Epithelial cell of esophagus (primary cell): ENCODE measurements at regions not wholly inside any gene's neighbourhood (a gene's known extent, or its start where the extent isn't known, plus 50 kb on each side); places are given as distances from the start of the nearest gene placed in this dataset.

Experiments
- DNase-seq: peaks from one replicate; pipeline ENCODE4 v3.0.0; 2010; ENCODE audit warnings: low read depth
- H3K4me3 ChIP-seq: 2 replicates; pipeline ENCODE4 v1.5.1; 2011; ENCODE audit warnings: mild to moderate bottlenecking, low read length, control low read depth
- TF ChIP-seq, protein P1 (sequence below): IDR thresholded peaks from 2 replicates; pipeline ENCODE4 v1.5.1; 2011; ENCODE audit warnings: low read depth, mild to moderate bottlenecking, low read length, control low read depth, inconsistent platforms; ENCODE audit not compliant: insufficient read depth; ENCODE audit errors: missing control alignments

DNA sequence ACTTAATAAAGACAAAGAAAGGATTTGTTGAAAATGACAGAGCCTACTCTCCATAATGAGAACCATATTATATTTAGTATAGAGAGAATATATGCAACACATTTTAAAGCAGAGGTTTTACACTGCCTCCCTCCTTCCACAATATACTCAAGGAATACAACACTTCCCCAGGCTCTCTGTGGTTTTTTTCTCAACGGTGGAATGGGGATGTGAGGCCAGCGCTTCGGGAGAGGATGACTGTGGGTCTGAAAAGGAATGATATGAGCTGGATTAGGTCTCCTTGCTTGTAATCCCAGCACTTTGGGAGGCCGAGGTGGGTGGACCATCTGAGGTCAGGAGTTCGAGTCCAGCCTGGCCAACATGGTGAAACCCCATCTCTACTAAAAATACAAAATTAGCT, 348.7 kb upstream of the KLF3 start:
- no peak overlapping the region for H3K4me3 ChIP-seq
- TF ChIP-seq, protein P1, sequence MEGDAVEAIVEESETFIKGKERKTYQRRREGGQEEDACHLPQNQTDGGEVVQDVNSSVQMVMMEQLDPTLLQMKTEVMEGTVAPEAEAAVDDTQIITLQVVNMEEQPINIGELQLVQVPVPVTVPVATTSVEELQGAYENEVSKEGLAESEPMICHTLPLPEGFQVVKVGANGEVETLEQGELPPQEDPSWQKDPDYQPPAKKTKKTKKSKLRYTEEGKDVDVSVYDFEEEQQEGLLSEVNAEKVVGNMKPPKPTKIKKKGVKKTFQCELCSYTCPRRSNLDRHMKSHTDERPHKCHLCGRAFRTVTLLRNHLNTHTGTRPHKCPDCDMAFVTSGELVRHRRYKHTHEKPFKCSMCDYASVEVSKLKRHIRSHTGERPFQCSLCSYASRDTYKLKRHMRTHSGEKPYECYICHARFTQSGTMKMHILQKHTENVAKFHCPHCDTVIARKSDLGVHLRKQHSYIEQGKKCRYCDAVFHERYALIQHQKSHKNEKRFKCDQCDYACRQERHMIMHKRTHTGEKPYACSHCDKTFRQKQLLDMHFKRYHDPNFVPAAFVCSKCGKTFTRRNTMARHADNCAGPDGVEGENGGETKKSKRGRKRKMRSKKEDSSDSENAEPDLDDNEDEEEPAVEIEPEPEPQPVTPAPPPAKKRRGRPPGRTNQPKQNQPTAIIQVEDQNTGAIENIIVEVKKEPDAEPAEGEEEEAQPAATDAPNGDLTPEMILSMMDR = no peak
- DNase-seq = no peak

DNA sequence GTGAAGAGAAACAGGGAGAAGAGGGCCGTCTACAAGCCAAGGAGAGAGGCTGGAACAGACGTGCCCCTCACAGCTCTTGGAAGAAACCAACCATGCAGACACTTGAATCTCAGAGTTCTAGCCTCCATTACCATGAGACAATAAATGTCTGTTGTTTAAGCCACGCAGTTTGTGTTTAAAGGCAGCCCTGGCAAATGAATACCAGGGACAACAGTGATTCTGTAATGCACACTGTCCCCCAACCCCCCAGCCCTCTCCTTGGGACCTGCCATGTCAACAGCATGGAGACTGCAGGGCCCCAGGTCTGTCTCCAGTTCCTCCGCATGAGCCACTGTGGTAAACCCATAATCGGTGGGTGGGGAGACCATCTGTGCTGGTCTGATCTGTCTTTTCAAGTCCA, 348.0 kb upstream of the KLF3 start:
- no peak for DNase-seq
- TF ChIP-seq, protein P1 = no peak

DNA sequence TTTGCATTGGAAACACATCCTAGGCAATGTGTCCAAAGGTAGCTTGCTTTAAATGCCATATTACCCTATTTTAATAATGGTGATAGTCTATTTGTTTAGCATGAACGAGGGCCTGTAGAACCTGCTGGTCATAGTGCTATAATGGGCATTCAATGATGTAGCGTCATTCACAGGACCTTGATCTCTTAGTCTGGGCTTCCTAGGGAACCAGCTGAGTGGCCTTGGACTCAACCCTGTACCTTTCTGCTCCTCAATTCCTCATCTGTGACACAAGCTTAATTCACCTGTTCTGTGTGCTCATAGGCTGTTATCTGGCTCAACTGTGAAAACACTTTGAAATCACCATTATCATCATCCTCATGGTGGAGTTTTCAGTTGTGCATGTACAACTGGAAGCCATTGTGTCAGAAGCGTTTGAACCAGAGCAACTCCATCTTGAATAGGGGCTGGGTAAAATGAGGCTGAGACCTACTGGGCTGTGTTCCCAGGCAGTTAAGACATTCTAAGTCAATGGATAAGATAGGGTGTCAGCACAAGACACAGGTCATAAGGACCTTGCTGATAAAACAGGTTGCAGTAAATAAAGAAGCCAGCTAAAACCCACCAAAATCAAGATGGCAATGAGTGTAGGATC, 346.8 kb upstream of the KLF3 start:
- no peak overlapping the region for H3K4me3 ChIP-seq
- TF ChIP-seq, protein P1 = no peak
- DNase-seq = no peak

More for the DNA sequence above, 348.0 kb upstream of the KLF3 start:
- no peak overlapping the region for H3K4me3 ChIP-seq

DNA sequence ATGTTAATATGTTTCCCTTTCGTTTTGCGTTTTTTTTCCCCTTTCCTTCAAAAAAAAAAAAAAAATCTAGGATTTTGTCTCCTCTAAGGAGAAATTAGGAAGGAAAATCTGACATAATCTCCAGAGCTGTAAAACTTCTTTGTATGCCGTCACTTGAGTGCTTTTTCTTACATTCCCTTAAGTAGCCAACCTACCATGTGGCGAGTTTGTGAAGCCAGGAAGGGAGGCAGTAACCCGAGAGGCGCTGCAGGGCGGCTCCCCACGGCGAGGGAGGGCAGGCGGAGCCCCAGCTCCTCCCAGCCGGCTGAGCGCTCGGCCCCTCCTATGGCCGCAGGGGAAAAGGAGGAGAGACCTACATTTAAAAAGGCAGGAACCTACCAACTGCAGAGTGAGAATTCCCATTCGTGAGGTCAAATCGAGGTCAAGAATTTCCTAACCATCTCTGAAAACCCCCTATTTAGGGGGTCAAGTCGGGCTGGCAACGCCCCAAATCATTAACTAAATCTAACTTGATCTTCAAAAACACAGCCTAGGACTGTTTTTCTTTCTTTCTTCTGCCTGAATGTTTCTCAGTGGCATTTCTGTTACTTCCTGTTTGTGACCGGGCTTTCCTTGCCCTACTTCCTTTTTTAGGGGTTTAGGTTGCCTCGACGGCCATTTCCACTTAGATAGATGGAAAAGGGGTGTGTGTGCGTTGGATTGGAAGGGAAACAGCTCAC, 345.1 kb upstream of the KLF3 start:
- TF ChIP-seq, protein P1 = no peak
- DNase-seq = peak; percentile 95
- no peak overlapping the region for H3K4me3 ChIP-seq

DNA sequence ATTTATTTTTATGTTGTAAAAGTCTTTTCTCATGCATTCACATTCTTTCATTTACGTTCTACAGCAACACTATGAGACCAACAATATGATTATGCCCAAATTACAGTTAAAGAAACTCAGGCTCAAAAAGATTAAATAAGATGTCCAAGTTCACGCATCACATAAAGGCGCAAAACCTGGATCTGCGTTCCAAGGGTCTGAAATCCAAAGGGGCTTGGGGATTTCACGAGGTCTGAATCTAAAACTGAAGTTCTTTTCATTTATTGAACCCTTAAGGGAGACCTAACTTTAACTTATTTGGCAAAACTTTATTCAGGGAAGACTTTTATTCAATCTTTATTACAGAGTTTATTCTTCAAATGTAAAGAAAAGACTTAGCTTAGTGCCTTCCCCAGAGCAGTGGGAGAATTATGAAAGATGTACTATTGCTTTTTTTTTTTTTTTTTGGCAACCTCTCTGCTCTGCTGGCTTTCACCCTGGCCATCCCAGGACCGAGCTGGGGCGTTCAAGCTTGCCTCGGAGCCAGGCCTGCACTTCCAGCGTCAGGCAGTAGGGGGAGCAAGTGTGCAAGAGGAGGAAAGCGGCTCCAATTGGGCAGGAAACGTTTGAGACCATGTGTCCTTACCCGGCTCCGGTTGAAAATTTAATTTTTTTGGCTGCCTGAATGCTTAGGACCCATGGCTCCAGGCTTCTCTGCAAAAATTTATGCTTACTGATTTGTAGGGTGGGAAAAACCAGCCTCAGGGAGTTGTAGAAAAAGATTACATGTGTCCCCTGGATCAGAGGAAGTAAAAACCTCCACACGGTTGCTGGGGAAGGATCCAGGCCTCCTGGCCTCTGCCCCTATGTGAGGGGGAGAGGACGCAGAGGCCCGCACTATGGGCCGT, 344.3 kb upstream of the KLF3 start:
- H3K4me3 ChIP-seq = no peak overlapping the region
- DNase-seq = peak; percentile 85
- TF ChIP-seq, protein P1 = peak; percentile 99

DNA sequence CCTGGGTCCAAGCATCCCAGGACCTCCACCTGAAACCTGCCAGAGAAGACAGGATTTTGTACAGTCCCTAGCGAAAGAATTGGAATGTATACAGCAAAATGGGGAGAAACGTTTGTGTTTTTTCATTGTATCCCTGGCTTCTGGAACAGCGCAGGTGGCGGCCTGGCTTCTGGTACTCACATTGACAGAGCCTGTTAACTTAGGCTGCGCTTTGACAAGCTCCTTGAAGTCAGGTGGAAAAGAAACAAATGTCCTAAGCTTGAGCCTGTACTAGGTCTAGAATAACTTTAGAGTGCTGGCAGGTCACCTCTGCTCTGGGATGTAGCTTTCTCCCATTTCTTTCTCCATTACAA, 343.7 kb upstream of the KLF3 start:
- DNase-seq = no peak
- TF ChIP-seq, protein P1 = no peak
- no peak overlapping the region for H3K4me3 ChIP-seq
